PC-3 (cell line): ENCODE measurements at regions not wholly inside any gene's neighbourhood (a gene's known extent, or its start where the extent isn't known, plus 50 kb on each side); places are given as distances from the start of the nearest gene placed in this dataset.

Experiments
- CTCF ChIP-seq: fragments of 300-600 bp; sonication (generic); conservative IDR thresholded peaks from 2 replicates; pipeline ENCODE4 v1.5.1; 2017; ENCODE audit warnings: antibody characterized with exemption, low read depth, mild to moderate bottlenecking, low read length
- EZH2phosphoT487 ChIP-seq: fragments of 300-600 bp; sonication (generic); IDR thresholded peaks from 2 replicates; pipeline ENCODE4 v1.6.1; 2018; ENCODE audit warnings: mild to moderate bottlenecking, antibody characterized with exemption, low read length, borderline replicate concordance

DNA sequence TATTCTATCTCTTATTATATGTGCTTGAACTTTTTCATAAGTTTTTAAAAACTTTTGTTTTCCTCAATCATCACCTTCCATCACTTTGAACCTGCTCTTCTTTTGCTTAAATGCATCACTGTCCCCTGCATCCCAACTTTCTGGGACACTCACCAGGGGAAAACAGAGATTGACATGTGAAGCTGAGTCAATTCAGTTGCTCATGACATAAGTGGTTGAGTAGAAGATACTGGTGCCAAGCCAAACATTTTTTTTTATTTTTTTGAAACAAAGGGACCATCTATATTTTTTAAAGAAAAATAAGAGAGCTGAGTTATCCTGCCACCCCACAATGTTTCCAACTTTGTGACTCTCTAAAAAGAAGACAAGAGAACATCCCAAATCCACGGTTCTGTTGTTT, 61.8 kb upstream of the AHR start:
- TF ChIP-seq CTCF (no peak), EZH2phosphoT487 (no peak)
